H7 (cell line): ENCODE measurements at regions not wholly inside any gene's neighbourhood (a gene's known extent, or its start where the extent isn't known, plus 50 kb on each side); places are given as distances from the start of the nearest gene placed in this dataset.

ENCODE experiments used
- DNase-seq: peaks from one replicate; pipeline ENCODE4 v3.0.0; 2012
- H3K27me3 ChIP-seq: 2 replicates; pipeline ENCODE4 v1.6.0; 2011; ENCODE audit warnings: mild to moderate bottlenecking, low read length; ENCODE audit not compliant: control insufficient read depth, insufficient read depth
- H3K36me3 ChIP-seq: replicated peaks from 2 replicates; pipeline ENCODE4 v1.5.1; 2011; ENCODE audit warnings: low read length; ENCODE audit not compliant: control insufficient read depth, insufficient read depth
- H3K4me3 ChIP-seq: 2 replicates; pipeline ENCODE4 v1.5.1; 2011; ENCODE audit warnings: low read depth, mild to moderate bottlenecking, control low read depth, low read length, moderate library complexity; ENCODE audit not compliant: insufficient read depth

DNA sequence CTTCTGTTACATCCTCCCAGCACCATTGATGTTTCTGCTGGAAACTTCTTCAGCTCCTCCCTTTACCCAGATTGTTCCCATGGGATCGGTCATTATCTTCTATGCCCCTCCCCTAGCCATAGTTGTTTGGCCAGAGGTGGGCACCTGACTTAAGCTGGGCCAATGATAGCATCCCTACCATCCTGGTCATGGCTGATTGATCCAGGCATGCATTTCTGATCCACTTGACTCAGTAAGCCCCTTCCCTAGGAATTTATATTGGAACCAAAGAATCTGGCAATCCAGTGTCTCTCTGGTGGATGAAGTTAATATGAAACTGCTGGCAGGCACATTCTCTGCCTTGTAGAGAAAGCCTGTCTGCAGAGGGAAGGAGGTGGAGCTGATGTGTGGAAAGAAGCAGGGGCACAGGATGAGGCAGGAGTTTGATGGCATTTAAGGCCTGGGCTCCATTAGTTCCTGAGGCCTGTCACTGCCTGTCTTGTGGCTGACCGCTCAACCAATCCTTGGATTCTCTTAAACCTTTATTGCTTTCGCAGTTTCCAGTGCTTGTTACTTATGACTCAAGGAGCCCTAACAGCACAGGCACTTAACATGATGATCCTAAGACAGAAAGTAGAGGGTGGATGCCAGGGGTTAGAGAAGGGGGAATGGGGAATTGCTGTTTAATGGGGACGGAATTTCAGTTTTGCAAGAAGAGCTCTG is 152.4 kb downstream of the ABCC12 start:
- DNase-seq: peak; percentile 27
- Histone ChIP-seq H3K27me3 (no peaks in the 10 kb centered on the region), H3K36me3 (no peaks in the 10 kb centered on the region), H3K4me3 (no peak overlapping the region)

GRCh38 chr16:48001324-48001895 is 154.4 kb downstream of the ABCC12 start:
- no peaks in the 10 kb centered on the region for H3K27me3 ChIP-seq
- no peaks in the 10 kb centered on the region for H3K36me3 ChIP-seq
- no peak for DNase-seq
- no peak overlapping the region for H3K4me3 ChIP-seq

- H3K27me3 ChIP-seq: no peaks in the 10 kb centered on the region
- DNase-seq: no peak
- H3K4me3 ChIP-seq: no peak overlapping the region
- H3K36me3 ChIP-seq: no peaks in the 10 kb centered on the region
These were observed 155.2 kb downstream of the ABCC12 start for GRCh38 chr16:48000622-48001021.

GRCh38 chr16:47999595-47999994 is 156.2 kb downstream of the ABCC12 start:
- DNase-seq: no peak
- Histone ChIP-seq H3K36me3 (no peaks in the 10 kb centered on the region), H3K4me3 (no peak overlapping the region), H3K27me3 (no peaks in the 10 kb centered on the region)

DNA sequence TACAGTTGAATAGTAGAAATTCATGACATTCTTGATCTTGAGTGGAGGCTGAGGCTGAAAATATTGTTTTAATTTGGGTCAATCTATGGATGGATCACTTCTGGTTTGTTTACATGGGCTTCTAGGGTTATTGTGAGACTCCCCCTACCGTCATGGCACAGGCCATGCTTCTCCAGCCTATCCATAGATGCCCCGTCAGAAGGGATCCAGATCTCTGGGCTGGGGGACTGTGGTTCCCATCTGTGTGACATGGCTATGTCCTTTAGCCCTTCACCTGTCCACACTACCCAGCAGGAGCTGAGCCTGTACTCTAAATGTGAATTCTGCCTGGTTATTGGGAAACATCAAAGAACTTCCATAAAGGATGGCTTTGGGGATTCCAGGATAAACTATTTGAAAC is 160.4 kb downstream of the ABCC12 start:
- no peak for DNase-seq
- Histone ChIP-seq H3K27me3 (no peaks in the 10 kb centered on the region), H3K4me3 (no peak overlapping the region), H3K36me3 (no peaks in the 10 kb centered on the region)

GRCh38 chr16:47991491-47991890 is 164.3 kb downstream of the ABCC12 start:
- DNase-seq: no peak
- H3K4me3 ChIP-seq: no peak overlapping the region
- no peaks in the 10 kb centered on the region for H3K36me3 ChIP-seq
- no peaks in the 10 kb centered on the region for H3K27me3 ChIP-seq

- no peaks in the 10 kb centered on the region for H3K27me3 ChIP-seq
- no peak overlapping the region for H3K4me3 ChIP-seq
- no peaks in the 10 kb centered on the region for H3K36me3 ChIP-seq
- DNase-seq: no peak
These were observed 165.1 kb downstream of the ABCC12 start for GRCh38 chr16:47990676-47991075.

DNA sequence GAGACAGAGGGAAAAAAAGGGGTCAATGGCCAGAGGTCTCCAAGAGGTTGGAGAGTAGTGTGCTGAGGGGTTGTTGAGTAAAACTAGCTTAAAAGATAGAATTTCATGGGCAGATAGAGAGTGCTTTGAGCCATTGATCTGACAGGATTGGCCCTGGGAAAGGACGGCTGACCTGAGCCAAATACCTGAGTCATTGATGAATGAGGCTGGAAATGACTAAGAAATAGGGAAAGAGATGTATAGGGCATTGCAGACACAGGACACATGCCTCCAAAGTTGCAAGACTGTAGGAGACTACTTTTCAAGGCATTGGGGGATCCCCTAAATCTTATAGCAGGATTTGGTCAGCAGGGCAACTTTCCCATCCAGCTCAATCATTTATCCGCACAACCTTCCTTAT is 168.7 kb downstream of the ABCC12 start:
- Histone ChIP-seq H3K36me3 (no peaks in the 10 kb centered on the region), H3K4me3 (no peak overlapping the region), H3K27me3 (no peaks in the 10 kb centered on the region)
- DNase-seq: no peak

DNA sequence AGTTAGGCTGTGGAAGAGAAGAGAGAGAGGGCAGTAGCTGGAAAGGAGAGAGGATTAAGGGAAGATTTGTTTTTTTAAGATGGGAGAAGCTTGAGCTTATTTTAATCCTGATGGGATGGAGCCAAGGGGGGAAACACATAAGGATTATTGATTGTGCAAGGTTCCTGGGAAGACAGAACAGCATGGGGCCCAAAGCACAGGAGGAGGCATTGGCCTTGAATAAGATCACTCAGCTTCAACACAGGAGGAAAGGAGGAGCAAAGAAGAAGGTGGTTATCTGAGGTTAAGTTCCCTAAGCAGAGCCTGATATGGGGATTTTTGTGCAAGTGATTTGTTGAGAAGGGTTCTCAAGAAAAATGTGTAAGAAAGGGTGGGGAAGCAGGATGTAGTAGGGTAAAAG is 169.8 kb downstream of the ABCC12 start:
- H3K4me3 ChIP-seq: no peak overlapping the region
- DNase-seq: peak; percentile 8
- H3K36me3 ChIP-seq: no peaks in the 10 kb centered on the region
- H3K27me3 ChIP-seq: no peaks in the 10 kb centered on the region

DNA sequence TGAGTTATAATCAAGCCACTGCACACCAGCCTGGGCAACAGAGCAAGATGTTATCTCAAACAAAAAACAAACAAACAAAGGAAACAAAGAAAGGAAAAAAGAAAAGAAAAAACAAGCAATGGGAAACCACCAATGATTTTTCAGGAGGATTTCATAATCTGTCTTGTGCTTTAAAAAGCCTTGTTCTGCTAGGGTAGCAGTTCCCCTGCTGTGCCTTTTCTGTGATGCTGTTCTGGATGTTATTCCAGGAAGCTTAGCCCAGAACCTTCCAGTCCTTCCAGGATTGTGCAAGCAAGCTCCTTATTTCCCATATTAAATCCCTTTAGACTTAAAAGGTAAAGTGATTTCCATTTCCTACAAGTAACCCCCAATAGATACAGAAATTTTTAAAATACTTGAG is 171.1 kb downstream of the ABCC12 start:
- no peak overlapping the region for H3K4me3 ChIP-seq
- no peaks in the 10 kb centered on the region for H3K36me3 ChIP-seq
- no peak for DNase-seq
- H3K27me3 ChIP-seq: no peaks in the 10 kb centered on the region

- DNase-seq: no peak
- no peaks in the 10 kb centered on the region for H3K27me3 ChIP-seq
- no peaks in the 10 kb centered on the region for H3K36me3 ChIP-seq
- H3K4me3 ChIP-seq: no peak overlapping the region
These were observed 171.7 kb downstream of the ABCC12 start for GRCh38 chr16:47983999-47984580.

- H3K27me3 ChIP-seq: no peaks in the 10 kb centered on the region
- no peaks in the 10 kb centered on the region for H3K36me3 ChIP-seq
- no peak overlapping the region for H3K4me3 ChIP-seq
- no peak for DNase-seq
These were observed 175.6 kb downstream of the ABCC12 start for GRCh38 chr16:47980212-47980611.

DNA sequence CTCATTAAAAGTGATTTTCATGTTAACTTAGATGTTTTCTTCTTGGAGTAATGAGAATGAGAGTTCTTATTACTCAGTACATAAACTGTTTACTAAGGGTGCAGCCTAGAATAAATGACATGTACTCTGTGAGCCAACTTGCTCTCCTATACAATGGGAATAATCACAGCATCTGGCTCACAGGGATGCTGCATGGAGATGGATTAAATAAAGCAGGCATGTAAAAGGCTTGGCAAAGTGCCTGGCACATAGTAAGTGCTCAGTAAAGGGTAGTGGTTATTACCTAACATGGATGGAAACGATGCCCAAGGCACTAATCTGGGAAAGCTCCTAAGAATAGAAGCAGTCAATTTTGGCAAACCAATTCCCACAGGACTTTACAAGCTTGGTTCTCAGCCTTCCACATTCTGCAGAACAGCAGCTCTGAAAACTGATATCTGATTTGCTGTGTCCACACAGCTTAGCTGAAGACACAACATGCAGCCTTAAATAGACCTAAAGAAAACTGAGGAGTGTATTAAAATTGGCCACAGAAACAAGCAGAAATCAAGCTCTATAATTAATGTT is 176.1 kb downstream of the ABCC12 start:
- Histone ChIP-seq H3K27me3 (no peaks in the 10 kb centered on the region), H3K36me3 (no peaks in the 10 kb centered on the region), H3K4me3 (no peak overlapping the region)
- no peak for DNase-seq

DNA sequence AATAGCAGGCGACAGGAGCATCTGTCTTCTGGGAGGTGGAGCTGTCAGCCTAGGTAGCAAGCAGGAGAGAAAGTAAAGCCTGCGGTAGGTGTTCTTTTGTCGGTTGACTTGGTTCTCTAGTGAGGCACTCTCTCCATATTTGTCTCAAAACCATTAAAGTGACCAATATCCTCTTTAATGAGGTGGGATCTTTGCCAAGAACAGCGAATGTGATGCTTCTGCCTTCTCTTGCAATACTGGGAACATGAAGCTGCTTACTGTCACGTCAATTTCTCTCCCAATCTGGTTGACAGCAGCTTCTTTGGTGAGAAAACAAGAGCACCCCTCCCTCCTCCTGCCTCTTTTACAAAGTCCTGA is 176.7 kb downstream of the ABCC12 start:
- H3K27me3 ChIP-seq: no peaks in the 10 kb centered on the region
- H3K36me3 ChIP-seq: no peaks in the 10 kb centered on the region
- no peak for DNase-seq
- H3K4me3 ChIP-seq: no peak overlapping the region

DNA sequence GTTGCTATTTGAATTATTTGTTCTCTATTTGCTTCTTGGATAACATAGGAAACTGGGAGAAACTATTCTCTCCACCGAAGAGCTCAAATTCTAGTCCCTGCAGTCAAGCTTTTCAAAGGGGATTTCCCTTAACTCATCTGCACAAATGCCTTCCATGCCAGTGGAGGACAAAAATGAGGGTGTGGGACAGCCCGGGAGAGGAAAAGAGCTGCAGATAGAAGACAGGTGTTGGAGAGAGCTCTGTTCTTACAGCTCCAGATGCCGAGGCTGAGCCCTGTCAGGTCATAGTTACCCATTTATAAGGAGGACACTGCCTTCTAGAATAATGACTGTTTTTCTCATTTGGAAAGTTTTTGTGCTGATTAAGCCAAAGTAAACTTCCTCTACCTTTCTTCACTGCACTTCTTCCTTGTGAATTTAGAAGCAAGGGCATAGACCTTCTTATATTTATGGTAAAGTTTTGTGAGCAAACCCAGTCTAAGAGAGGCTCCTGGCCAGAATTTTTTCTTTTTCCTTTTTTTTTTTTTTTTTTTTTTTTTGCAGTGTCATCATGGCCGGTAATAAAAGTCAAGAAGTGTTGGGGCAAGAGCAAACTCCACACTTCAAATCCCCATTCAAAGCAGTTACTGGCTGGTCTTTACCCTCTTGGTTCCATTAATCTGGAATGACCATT is 177.2 kb downstream of the ABCC12 start:
- Histone ChIP-seq H3K36me3 (no peaks in the 10 kb centered on the region), H3K27me3 (no peaks in the 10 kb centered on the region), H3K4me3 (no peak overlapping the region)
- no peak for DNase-seq
